ENCODE measurements at regions not wholly inside any gene's neighbourhood (a gene's known extent, or its start where the extent isn't known, plus 50 kb on each side); places are given as distances from the start of the nearest gene placed in this dataset.
"Not testable (repeated sequence)": the region's sequence is repeated elsewhere in the genome, so short reads cannot be mapped to it uniquely, and the experiment has no call there.

- no peak for DNase-seq (ENCODE audit: low read depth)
- H3K4me3 ChIP-seq (ENCODE audit: low read depth, low read length), result no peak overlapping the region
- no peak for TF ChIP-seq CTCF (IDR thresholded peaks at IDR 0.05; ENCODE audit: insufficient read depth, low read depth, low read length)
Observed at GRCh38 chrX:112190646-112191045, 108.1 kb upstream of the TRPC5 start.

- not testable (repeated sequence) for DNase-seq (ENCODE audit: low read depth); H3K4me3 ChIP-seq (ENCODE audit: low read depth, low read length)
Observed at GRCh38 chrX:112181361-112181760, 98.8 kb upstream of the TRPC5 start.

GRCh38 chrX:112164420-112164819 lies 81.8 kb upstream of the TRPC5 start:
- no peak overlapping the region for H3K4me3 ChIP-seq (ENCODE audit: low read depth, low read length)
- DNase-seq (ENCODE audit: low read depth), result no peak
- no peak for TF ChIP-seq CTCF (IDR thresholded peaks at IDR 0.05; ENCODE audit: insufficient read depth, low read depth, low read length)

- DNase-seq (ENCODE audit: low read depth), result no peak
Observed at GRCh38 chrX:112163906-112164305, 81.3 kb upstream of the TRPC5 start.

GRCh38 chrX:112148397-112148796 lies 65.8 kb upstream of the TRPC5 start:
- TF ChIP-seq CTCF (IDR thresholded peaks at IDR 0.05; ENCODE audit: insufficient read depth, low read depth, low read length), result no peak
- no peak overlapping the region for H3K4me3 ChIP-seq (ENCODE audit: low read depth, low read length)
- no peak for DNase-seq (ENCODE audit: low read depth)

More at GRCh38 chrX:112163906-112164305, 81.3 kb upstream of the TRPC5 start:
- TF ChIP-seq CTCF (IDR thresholded peaks at IDR 0.05; ENCODE audit: insufficient read depth, low read depth, low read length), result no peak
- no peak overlapping the region for H3K4me3 ChIP-seq (ENCODE audit: low read depth, low read length)

- TF ChIP-seq CTCF (IDR thresholded peaks at IDR 0.05; ENCODE audit: insufficient read depth, low read depth, low read length), result peak; percentile 41
- no peak overlapping the region for H3K4me3 ChIP-seq (ENCODE audit: low read depth, low read length)
- peak; percentile 0 for DNase-seq (ENCODE audit: low read depth)
Observed at GRCh38 chrX:112147206-112147605, 64.6 kb upstream of the TRPC5 start.

GRCh38 chrX:112137276-112137675 lies 54.7 kb upstream of the TRPC5 start:
- TF ChIP-seq CTCF (IDR thresholded peaks at IDR 0.05; ENCODE audit: insufficient read depth, low read depth, low read length), result no peak
- H3K4me3 ChIP-seq (ENCODE audit: low read depth, low read length), result no peak overlapping the region
- DNase-seq (ENCODE audit: low read depth), result no peak
